ENCODE measurements at regions not wholly inside any gene's neighbourhood (a gene's known extent, or its start where the extent isn't known, plus 50 kb on each side); places are given as distances from the start of the nearest gene placed in this dataset.

- peaks cover 0 to 16% of the 10 kb centered on the region in 2 donors for H3K27me3 ChIP-seq
- H3K9me3 ChIP-seq, result no peaks in the 10 kb centered on the region
- ATAC-seq (no peak), DNase-seq (no peak)
- H3K36me3 ChIP-seq, result no peaks in the 10 kb centered on the region
- no peaks in the 10 kb centered on the region for H3K4me1 ChIP-seq
- no peak overlapping the region for H3K27ac ChIP-seq
- intact Hi-C loops (cut with DNase I), result no loop called here
- TF ChIP-seq CTCF (IDR thresholded peaks at IDR 0.05), result no peak
- H3K4me3 ChIP-seq, result no peak overlapping the region
These were observed 454.4 kb downstream of the GATA3 start for GRCh38 chr10:8508882-8509281.

DNA sequence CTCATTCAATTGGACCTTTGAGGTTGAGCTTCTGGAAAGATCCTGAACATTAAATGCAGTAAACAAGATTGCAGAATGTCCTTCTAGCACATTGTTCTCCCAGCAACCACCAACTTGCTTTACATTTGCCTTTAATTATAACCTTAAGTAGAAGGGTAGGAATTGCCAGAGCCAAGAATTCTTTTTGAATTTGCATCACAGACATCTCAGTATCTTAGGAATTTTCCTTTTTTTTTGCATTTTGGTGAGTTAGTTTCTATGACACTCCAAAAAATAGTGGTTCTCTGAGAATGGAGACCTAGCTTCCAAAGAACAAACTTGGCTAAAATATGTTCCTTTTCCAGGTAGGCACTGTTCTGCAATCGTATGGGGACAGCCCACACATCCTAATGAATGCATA is 456.0 kb downstream of the GATA3 start:
- no peaks in the 10 kb centered on the region for H3K36me3 ChIP-seq
- no peak for TF ChIP-seq CTCF (IDR thresholded peaks at IDR 0.05)
- H3K9me3 ChIP-seq, result no peaks in the 10 kb centered on the region
- intact Hi-C loops (cut with DNase I), result no loop called here
- H3K27ac ChIP-seq, result no peak overlapping the region
- H3K4me3 ChIP-seq, result no peak overlapping the region
- ATAC-seq (no peak), DNase-seq (no peak)
- no peaks in the 10 kb centered on the region for H3K4me1 ChIP-seq
- peaks cover 0 to 13% of the 10 kb centered on the region in 2 donors for H3K27me3 ChIP-seq

GRCh38 chr10:8511026-8511425 is 456.5 kb downstream of the GATA3 start:
- H3K27me3 ChIP-seq, result peaks cover 0 to 13% of the 10 kb centered on the region in 2 donors
- ATAC-seq, result no peak
- no peak for DNase-seq
- no peaks in the 10 kb centered on the region for H3K4me1 ChIP-seq
- H3K36me3 ChIP-seq, result no peaks in the 10 kb centered on the region
- H3K4me3 ChIP-seq, result no peak overlapping the region
- H3K27ac ChIP-seq, result no peak overlapping the region
- TF ChIP-seq CTCF (IDR thresholded peaks at IDR 0.05), result no peak
- H3K9me3 ChIP-seq, result no peaks in the 10 kb centered on the region
- intact Hi-C loops (cut with DNase I), result no loop called here

DNA sequence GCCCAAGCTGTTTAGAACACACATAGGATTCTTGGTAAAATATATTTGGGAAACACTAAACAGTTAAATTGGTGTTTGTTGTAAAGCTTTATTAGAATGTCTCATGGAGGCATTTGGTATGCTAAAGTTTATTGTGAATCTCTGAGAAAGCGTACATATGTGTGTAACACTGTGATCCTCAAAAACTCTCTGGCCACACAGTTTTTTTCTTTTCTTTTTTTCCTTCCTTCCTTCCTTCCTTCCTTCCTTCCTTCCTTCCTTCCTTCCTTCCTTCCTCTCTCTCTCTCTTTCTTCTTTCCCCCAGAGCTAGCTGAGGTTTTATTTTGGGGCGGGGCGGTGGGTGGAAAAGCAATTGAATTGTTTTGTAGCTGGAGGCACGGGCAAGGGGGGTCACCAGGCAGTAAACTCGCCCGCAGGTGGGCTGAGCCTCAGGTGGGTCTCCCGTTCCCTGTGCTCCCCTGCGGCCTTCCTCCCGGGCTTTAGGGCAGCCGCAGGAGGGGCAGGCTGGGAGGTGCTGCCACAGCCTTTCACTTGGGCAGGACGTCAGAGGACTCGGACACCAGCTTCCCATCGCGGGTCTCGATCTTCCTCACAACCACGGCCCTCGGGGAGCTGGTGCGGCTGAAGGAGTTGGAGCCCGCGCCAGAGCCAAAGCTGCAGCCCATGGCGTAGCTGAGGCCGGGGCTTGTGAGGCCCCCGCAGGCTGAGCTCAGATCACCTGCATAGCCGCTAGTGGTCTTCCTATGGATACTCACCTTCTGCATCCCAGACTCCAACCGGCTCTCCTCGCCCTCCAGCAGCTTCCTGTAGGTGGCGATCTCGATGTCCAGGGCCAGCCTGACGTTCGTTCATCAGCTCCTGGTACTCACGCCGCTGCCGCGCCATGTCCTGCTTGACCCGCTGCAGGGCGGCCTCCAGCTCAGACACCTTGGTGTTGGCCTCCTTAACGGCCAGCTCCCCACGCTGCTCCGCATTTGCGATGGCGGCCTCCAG is 459.0 kb downstream of the GATA3 start:
- no peak for TF ChIP-seq CTCF (IDR thresholded peaks at IDR 0.05)
- H3K4me1 ChIP-seq, result no peaks in the 10 kb centered on the region
- H3K27ac ChIP-seq, result no peak overlapping the region
- H3K4me3 ChIP-seq, result no peak overlapping the region
- DNase-seq, result no peak
- no peaks in the 10 kb centered on the region for H3K9me3 ChIP-seq
- H3K27me3 ChIP-seq, result peaks cover 0 to 9% of the 10 kb centered on the region in 2 donors
- ATAC-seq, result no peak
- intact Hi-C loops (cut with DNase I), result no loop called here
- H3K36me3 ChIP-seq, result no peaks in the 10 kb centered on the region

DNA sequence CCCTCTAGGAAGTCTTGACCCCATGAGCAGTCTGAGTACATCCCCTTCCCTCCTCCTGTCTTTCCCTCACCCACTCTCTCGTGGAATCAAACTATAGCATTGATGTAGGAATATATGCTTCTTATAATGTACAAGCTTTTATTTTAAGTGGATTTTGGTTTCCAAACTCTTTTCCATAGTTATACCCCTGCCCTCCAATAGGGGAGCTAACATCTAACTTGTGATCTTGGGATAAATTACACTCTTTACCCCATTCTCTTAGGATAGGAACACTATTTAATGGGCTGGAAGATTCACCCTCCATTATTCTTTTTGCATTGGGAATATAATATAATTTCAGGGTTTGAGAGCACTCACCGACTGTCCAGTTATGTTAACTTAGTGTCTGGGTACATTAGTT is 465.9 kb downstream of the GATA3 start:
- ATAC-seq, result no peak
- no peak for TF ChIP-seq CTCF (IDR thresholded peaks at IDR 0.05)
- intact Hi-C loops (cut with DNase I), result no loop called here

More for the DNA sequence above, 465.9 kb downstream of the GATA3 start:
- no peaks in the 10 kb centered on the region for H3K36me3 ChIP-seq
- peaks cover 0 to 2% of the 10 kb centered on the region in 2 donors for H3K9me3 ChIP-seq
- H3K27ac ChIP-seq, result no peak overlapping the region
- no peaks in the 10 kb centered on the region for H3K4me1 ChIP-seq
- DNase-seq, result no peak
- no peak overlapping the region for H3K4me3 ChIP-seq
- H3K27me3 ChIP-seq, result no peaks in the 10 kb centered on the region
